ENCODE measurements at regions not wholly inside any gene's neighbourhood (a gene's known extent, or its start where the extent isn't known, plus 50 kb on each side); places are given as distances from the start of the nearest gene placed in this dataset.

GRCh38 chr5:29984156-29984540, 1209.3 kb upstream of the CDH6 start:
- no peak overlapping the region for H3K4me3 ChIP-seq
- no peaks in the 10 kb centered on the region for H3K27me3 ChIP-seq
- no peak for TF ChIP-seq CTCF (IDR thresholded peaks at IDR 0.05; ENCODE audit: low read depth, low read length)
- no peak overlapping the region for H3K27ac ChIP-seq
- H3K36me3 ChIP-seq: no peaks in the 10 kb centered on the region
- no peak for DNase-seq (ENCODE audit: low read depth in 1 of 2, low spot score in 1 of 2)
- H3K9me3 ChIP-seq (ENCODE audit: low read depth): no peaks in the 10 kb centered on the region
- H3K4me1 ChIP-seq (ENCODE audit: low read depth): no peaks in the 10 kb centered on the region

- H3K9me3 ChIP-seq (ENCODE audit: low read depth): no peaks in the 10 kb centered on the region
- H3K36me3 ChIP-seq: no peaks in the 10 kb centered on the region
- no peaks in the 10 kb centered on the region for H3K27me3 ChIP-seq
- no peaks in the 10 kb centered on the region for H3K4me1 ChIP-seq (ENCODE audit: low read depth)
- DNase-seq (ENCODE audit: low read depth in 1 of 2, low spot score in 1 of 2): no peak
- no peak overlapping the region for H3K27ac ChIP-seq
- no peak overlapping the region for H3K4me3 ChIP-seq
- TF ChIP-seq CTCF (IDR thresholded peaks at IDR 0.05; ENCODE audit: low read depth, low read length): no peak
These were observed 1209.8 kb upstream of the CDH6 start for GRCh38 chr5:29983528-29984155.

GRCh38 chr5:29982457-29982856, 1211.0 kb upstream of the CDH6 start:
- Histone ChIP-seq H3K4me3 (no peak overlapping the region), H3K27me3 (no peaks in the 10 kb centered on the region), H3K27ac (no peak overlapping the region), H3K4me1 (ENCODE audit: low read depth) (no peaks in the 10 kb centered on the region), H3K9me3 (ENCODE audit: low read depth) (no peaks in the 10 kb centered on the region), H3K36me3 (no peaks in the 10 kb centered on the region)
- TF ChIP-seq CTCF (IDR thresholded peaks at IDR 0.05; ENCODE audit: low read depth, low read length): no peak
- DNase-seq (ENCODE audit: low read depth in 1 of 2, low spot score in 1 of 2): no peak

- Histone ChIP-seq H3K4me1 (ENCODE audit: low read depth) (no peaks in the 10 kb centered on the region), H3K27me3 (no peaks in the 10 kb centered on the region), H3K27ac (no peak overlapping the region), H3K9me3 (ENCODE audit: low read depth) (no peaks in the 10 kb centered on the region), H3K4me3 (no peak overlapping the region), H3K36me3 (no peaks in the 10 kb centered on the region)
- no peak for DNase-seq (ENCODE audit: low read depth in 1 of 2, low spot score in 1 of 2)
- TF ChIP-seq CTCF (IDR thresholded peaks at IDR 0.05; ENCODE audit: low read depth, low read length): no peak
These were observed 1220.9 kb upstream of the CDH6 start for GRCh38 chr5:29972597-29972996.

GRCh38 chr5:29963956-29964355, 1229.5 kb upstream of the CDH6 start:
- H3K4me1 ChIP-seq (ENCODE audit: low read depth): no peaks in the 10 kb centered on the region
- H3K27ac ChIP-seq: no peak overlapping the region
- peak in 1 of 2 donors; percentile 55 for DNase-seq (ENCODE audit: low read depth in 1 of 2, low spot score in 1 of 2)
- no peaks in the 10 kb centered on the region for H3K36me3 ChIP-seq
- H3K27me3 ChIP-seq: no peaks in the 10 kb centered on the region
- H3K4me3 ChIP-seq: no peak overlapping the region
- no peak for TF ChIP-seq CTCF (IDR thresholded peaks at IDR 0.05; ENCODE audit: low read depth, low read length)
- H3K9me3 ChIP-seq (ENCODE audit: low read depth): no peaks in the 10 kb centered on the region

- Histone ChIP-seq H3K9me3 (ENCODE audit: low read depth) (no peaks in the 10 kb centered on the region), H3K27me3 (no peaks in the 10 kb centered on the region), H3K4me1 (ENCODE audit: low read depth) (no peaks in the 10 kb centered on the region), H3K36me3 (no peaks in the 10 kb centered on the region), H3K4me3 (no peak overlapping the region), H3K27ac (no peak overlapping the region)
- TF ChIP-seq CTCF (IDR thresholded peaks at IDR 0.05; ENCODE audit: low read depth, low read length): no peak
- no peak for DNase-seq (ENCODE audit: low read depth in 1 of 2, low spot score in 1 of 2)
These were observed 1233.2 kb upstream of the CDH6 start for GRCh38 chr5:29960323-29960722.

Measured in cardiac muscle cell (in vitro differentiated cells and primary cell).